OCI-LY1 (cell line): ENCODE measurements at regions not wholly inside any gene's neighbourhood (a gene's known extent, or its start where the extent isn't known, plus 50 kb on each side); places are given as distances from the start of the nearest gene placed in this dataset.
A peak's percentile ranks its signal among the peaks of the same experiment; 100 is the strongest.

Experiments used
- H2AFZ ChIP-seq: fragments of 200-600 bp; sonication (generic), shearing (Covaris generic); 2 replicates; pipeline ENCODE4 v1.6.0; 2014; ENCODE audit warnings: antibody characterized with exemption, mild to moderate bottlenecking, low read length
- H3F3A ChIP-seq: fragments of 200-600 bp; sonication (generic), shearing (Covaris generic); 2 replicates; pipeline ENCODE4 v1.6.0; 2014; ENCODE audit warnings: mild to moderate bottlenecking, antibody characterized with exemption, low read length, moderate library complexity; ENCODE audit not compliant: insufficient read depth
- H3K27ac ChIP-seq: fragments of 200-600 bp; sonication (generic); 2 replicates; pipeline ENCODE4 v1.5.1; 2014; ENCODE audit warnings: low read length, mixed run types, mild to moderate bottlenecking, low read depth; ENCODE audit not compliant: poor library complexity, severe bottlenecking
- H3K27me3 ChIP-seq: fragments of 200-600 bp; sonication (generic); 2 replicates; pipeline ENCODE4 v1.6.0; 2014; ENCODE audit warnings: antibody characterized with exemption, mild to moderate bottlenecking, low read length, moderate library complexity; ENCODE audit not compliant: insufficient read depth
- H3K36me3 ChIP-seq: fragments of 200-600 bp; sonication (generic); 2 replicates; pipeline ENCODE4 v1.6.1; 2014; ENCODE audit warnings: mild to moderate bottlenecking, antibody characterized with exemption, low read length, moderate library complexity, mixed read lengths; ENCODE audit not compliant: insufficient read depth
- H3K4me1 ChIP-seq: fragments of 200-600 bp; sonication (generic); 2 replicates; pipeline ENCODE4 v1.5.1; 2014; ENCODE audit warnings: mild to moderate bottlenecking, low read length, moderate library complexity; ENCODE audit not compliant: insufficient read depth, severe bottlenecking
- H3K4me2 ChIP-seq: fragments of 200-600 bp; sonication (generic), shearing (Covaris generic); 2 replicates; pipeline ENCODE4 v1.6.1; 2014; ENCODE audit warnings: low read length
- H3K4me3 ChIP-seq: fragments of 200-600 bp; sonication (generic); 2 replicates; pipeline ENCODE4 v1.5.1; 2014; ENCODE audit warnings: low read length, low read depth, mild to moderate bottlenecking, mixed read lengths; ENCODE audit not compliant: poor library complexity, severe bottlenecking
- H3K79me2 ChIP-seq: fragments of 200-600 bp; shearing (Covaris generic); 2 replicates; pipeline ENCODE4 v1.6.1; 2016; ENCODE audit warnings: mixed run types, low read length, mixed read lengths; ENCODE audit not compliant: insufficient read depth
- H3K9ac ChIP-seq: fragments of 200-600 bp; sonication (generic), shearing (Covaris generic); 2 replicates; pipeline ENCODE4 v1.6.1; 2014; ENCODE audit warnings: mild to moderate bottlenecking, low read length, mixed read lengths
- H3K9me2 ChIP-seq: fragments of 200-600 bp; sonication (generic), shearing (Covaris generic); 2 replicates; pipeline ENCODE4 v1.6.1; 2014; ENCODE audit warnings: low read depth, mild to moderate bottlenecking, low read length, mixed read lengths
- H3K9me3 ChIP-seq: fragments of 200-600 bp; shearing (Covaris generic); 2 replicates; pipeline ENCODE4 v1.6.1; 2014; ENCODE audit warnings: low read length, mixed read lengths
- H4K20me1 ChIP-seq: fragments of 200-600 bp; sonication (generic), shearing (Covaris generic); 2 replicates; pipeline ENCODE4 v1.6.0; 2016; ENCODE audit warnings: mild to moderate bottlenecking, low read length; ENCODE audit not compliant: insufficient read depth
- EZH2 ChIP-seq: fragments of 200-600 bp; sonication (generic), shearing (Covaris generic); IDR thresholded peaks from 2 replicates; pipeline ENCODE4 v1.8.0; 2017; ENCODE audit warnings: borderline replicate concordance, mixed run types, mild to moderate bottlenecking, antibody characterized with exemption, low read length, moderate library complexity, mixed read lengths
- TF ChIP-seq, protein P1 (sequence below): fragments of 200-600 bp; sonication (generic), shearing (Covaris generic); IDR thresholded peaks from 2 replicates; pipeline ENCODE4 v1.5.1; 2017; ENCODE audit warnings: mild to moderate bottlenecking, antibody characterized with exemption, low read length, moderate library complexity, mixed read lengths

- H3K4me2 ChIP-seq = no peak overlapping the region
- no peak overlapping the region for H3K9ac ChIP-seq
- H3K9me3 ChIP-seq = no peaks in the 10 kb centered on the region
These were observed 50.7 kb upstream of the OR4E1 start for GRCh38 chr14:21724090-21724973.

DNA sequence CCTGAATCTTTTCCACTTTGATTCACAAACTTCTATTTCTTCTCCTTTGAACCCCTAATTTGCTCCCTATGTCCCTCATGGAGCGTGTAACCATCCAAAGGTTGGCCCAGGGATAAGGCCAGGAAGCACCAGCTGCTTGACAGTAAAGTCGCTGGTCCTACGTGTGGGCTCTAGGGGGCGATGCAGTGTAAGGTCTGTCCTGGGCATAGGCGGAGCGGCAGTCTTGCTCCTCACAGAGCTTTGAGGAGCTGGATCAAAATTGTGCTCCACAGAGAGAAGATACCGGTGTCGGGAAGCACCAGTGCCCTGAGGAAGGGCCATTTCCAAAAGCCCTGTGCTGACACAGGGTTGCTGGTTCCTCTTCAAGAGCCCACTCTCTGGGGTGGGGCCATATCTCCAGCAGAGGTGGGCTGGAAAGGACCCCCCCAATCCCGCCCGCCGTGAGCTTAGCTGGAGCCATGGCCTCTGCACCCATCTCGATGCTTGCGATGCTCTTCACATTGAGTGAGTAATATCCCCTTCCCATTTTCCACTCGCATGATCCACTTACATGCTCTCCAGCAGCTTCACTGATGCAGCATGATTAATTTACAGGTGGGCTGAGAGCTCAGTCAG, 49.9 kb upstream of the OR4E1 start:
- Histone ChIP-seq H3K9me3 (no peaks in the 10 kb centered on the region), H3K4me1 (no peaks in the 10 kb centered on the region), H3K9ac (no peak overlapping the region), H3K36me3 (no peaks in the 10 kb centered on the region), H3K27me3 (no peaks in the 10 kb centered on the region), H2AFZ (no peak overlapping the region), H3K79me2 (no peaks in the 10 kb centered on the region), H3F3A (no peaks in the 10 kb centered on the region), H3K4me3 (no peak overlapping the region), H4K20me1 (no peaks in the 10 kb centered on the region), H3K9me2 (no peaks in the 10 kb centered on the region), H3K4me2 (no peak overlapping the region), H3K27ac (no peak overlapping the region)
- TF ChIP-seq, protein P1, sequence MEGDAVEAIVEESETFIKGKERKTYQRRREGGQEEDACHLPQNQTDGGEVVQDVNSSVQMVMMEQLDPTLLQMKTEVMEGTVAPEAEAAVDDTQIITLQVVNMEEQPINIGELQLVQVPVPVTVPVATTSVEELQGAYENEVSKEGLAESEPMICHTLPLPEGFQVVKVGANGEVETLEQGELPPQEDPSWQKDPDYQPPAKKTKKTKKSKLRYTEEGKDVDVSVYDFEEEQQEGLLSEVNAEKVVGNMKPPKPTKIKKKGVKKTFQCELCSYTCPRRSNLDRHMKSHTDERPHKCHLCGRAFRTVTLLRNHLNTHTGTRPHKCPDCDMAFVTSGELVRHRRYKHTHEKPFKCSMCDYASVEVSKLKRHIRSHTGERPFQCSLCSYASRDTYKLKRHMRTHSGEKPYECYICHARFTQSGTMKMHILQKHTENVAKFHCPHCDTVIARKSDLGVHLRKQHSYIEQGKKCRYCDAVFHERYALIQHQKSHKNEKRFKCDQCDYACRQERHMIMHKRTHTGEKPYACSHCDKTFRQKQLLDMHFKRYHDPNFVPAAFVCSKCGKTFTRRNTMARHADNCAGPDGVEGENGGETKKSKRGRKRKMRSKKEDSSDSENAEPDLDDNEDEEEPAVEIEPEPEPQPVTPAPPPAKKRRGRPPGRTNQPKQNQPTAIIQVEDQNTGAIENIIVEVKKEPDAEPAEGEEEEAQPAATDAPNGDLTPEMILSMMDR = peak; percentile 70
- TF ChIP-seq EZH2 = no peak

More at GRCh38 chr14:21724090-21724973, 50.7 kb upstream of the OR4E1 start:
- TF ChIP-seq, protein P1 = no peak
- TF ChIP-seq EZH2 = no peak
- Histone ChIP-seq H3K79me2 (no peaks in the 10 kb centered on the region), H3K36me3 (no peaks in the 10 kb centered on the region), H2AFZ (no peak overlapping the region), H4K20me1 (no peaks in the 10 kb centered on the region), H3K27me3 (no peaks in the 10 kb centered on the region), H3F3A (no peaks in the 10 kb centered on the region), H3K27ac (no peak overlapping the region), H3K4me3 (no peak overlapping the region), H3K9me2 (no peaks in the 10 kb centered on the region), H3K4me1 (no peaks in the 10 kb centered on the region)
